ENCODE measurements at regions not wholly inside any gene's neighbourhood (a gene's known extent, or its start where the extent isn't known, plus 50 kb on each side); places are given as distances from the start of the nearest gene placed in this dataset.
"Not testable (repeated sequence)": the region's sequence is repeated elsewhere in the genome, so short reads cannot be mapped to it uniquely, and the experiment has no call there.

GRCh38 chr9:71361357-71361756 is 239.9 kb upstream of the TRPM3 start:
- no peak for DNase-seq

GRCh38 chr9:71357346-71357745 is 235.9 kb upstream of the TRPM3 start:
- no peak for DNase-seq

GRCh38 chr9:71355884-71356283 is 234.5 kb upstream of the TRPM3 start:
- no peak for DNase-seq

GRCh38 chr9:71353720-71354119 is 232.3 kb upstream of the TRPM3 start:
- DNase-seq: peak; percentile 31

- DNase-seq: peak; percentile 68
Measured at GRCh38 chr9:71352837-71353236, 231.4 kb upstream of the TRPM3 start.

GRCh38 chr9:71349218-71349617 is 227.8 kb upstream of the TRPM3 start:
- no peak for DNase-seq

- DNase-seq: no peak
Measured at GRCh38 chr9:71333321-71333720, 211.9 kb upstream of the TRPM3 start.

GRCh38 chr9:71331603-71332002 is 210.2 kb upstream of the TRPM3 start:
- no peak for DNase-seq

- DNase-seq: no peak
Measured at GRCh38 chr9:71329873-71330272, 208.5 kb upstream of the TRPM3 start.

- DNase-seq: no peak
Measured at GRCh38 chr9:71326360-71326759, 204.9 kb upstream of the TRPM3 start.

GRCh38 chr9:71323357-71323756 is 201.9 kb upstream of the TRPM3 start:
- no peak for DNase-seq

GRCh38 chr9:71322311-71322710 is 200.9 kb upstream of the TRPM3 start:
- no peak for DNase-seq

GRCh38 chr9:71308454-71308853 is 187.0 kb upstream of the TRPM3 start:
- DNase-seq: no peak

- DNase-seq: no peak
Measured at GRCh38 chr9:71306134-71306533, 184.7 kb upstream of the TRPM3 start.

GRCh38 chr9:71303351-71303750 is 181.9 kb upstream of the TRPM3 start:
- no peak for DNase-seq

- no peak for DNase-seq
Measured at GRCh38 chr9:71302776-71303175, 181.4 kb upstream of the TRPM3 start.

- no peak for DNase-seq
Measured at GRCh38 chr9:71295928-71296327, 174.5 kb upstream of the TRPM3 start.

GRCh38 chr9:71286146-71286545 is 164.7 kb upstream of the TRPM3 start:
- no peak for DNase-seq

GRCh38 chr9:71285191-71285656 is 163.8 kb upstream of the TRPM3 start:
- peak; percentile 61 for DNase-seq

- not testable (repeated sequence) for DNase-seq
Measured at GRCh38 chr9:71282116-71282515, 160.7 kb upstream of the TRPM3 start.

- no peak for DNase-seq
Measured at GRCh38 chr9:71279151-71279739, 157.8 kb upstream of the TRPM3 start.

- DNase-seq: no peak
Measured at GRCh38 chr9:71273613-71274012, 152.2 kb upstream of the TRPM3 start.

GRCh38 chr9:71271602-71272001 is 150.2 kb upstream of the TRPM3 start:
- DNase-seq: no peak

- no peak for DNase-seq
Measured at GRCh38 chr9:71270554-71270953, 149.1 kb upstream of the TRPM3 start.

- no peak for DNase-seq
Measured at GRCh38 chr9:71269859-71270258, 148.4 kb upstream of the TRPM3 start.

Data from RPMI8226 (cell line).